ENCODE measurements at regions not wholly inside any gene's neighbourhood (a gene's known extent, or its start where the extent isn't known, plus 50 kb on each side); places are given as distances from the start of the nearest gene placed in this dataset.
A peak's percentile ranks its signal among the peaks of the same experiment; 100 is the strongest.
"Not testable (repeated sequence)": the region's sequence is repeated elsewhere in the genome, so short reads cannot be mapped to it uniquely, and the experiment has no call there.

- not testable (repeated sequence) for H3K4me3 Mint-ChIP-seq, H3K9me3 Mint-ChIP-seq, H3K4me1 Mint-ChIP-seq, ATAC-seq, H3K27me3 Mint-ChIP-seq, DNase-seq, H3K27ac Mint-ChIP-seq
Measured at GRCh38 chr5:34096033-34096432, 53.0 kb upstream of the C1QTNF3 start.

DNA sequence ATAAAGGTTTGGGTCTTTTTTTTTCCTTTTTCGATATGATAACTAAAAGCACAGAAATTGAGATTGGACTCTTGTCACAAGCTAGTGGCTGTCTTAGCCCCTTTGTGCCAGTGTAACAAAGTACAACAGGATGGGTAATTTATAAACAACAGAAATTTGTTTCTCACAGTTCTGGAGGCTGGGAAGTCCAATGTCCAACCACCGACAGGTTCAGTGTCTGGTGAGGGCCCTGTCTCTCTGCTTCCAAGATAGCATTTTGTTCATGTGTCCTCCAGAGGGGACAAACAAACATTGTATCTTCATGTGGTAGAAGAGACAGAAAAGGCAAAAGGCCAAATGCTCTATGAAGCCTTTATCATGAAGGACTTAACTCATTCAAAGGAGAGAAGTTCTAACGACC, 56.9 kb upstream of the C1QTNF3 start:
- not testable (repeated sequence) for ATAC-seq, H3K27ac Mint-ChIP-seq, H3K4me1 Mint-ChIP-seq, H3K4me3 Mint-ChIP-seq, H3K27me3 Mint-ChIP-seq, DNase-seq, H3K9me3 Mint-ChIP-seq

GRCh38 chr5:34101567-34101966, 58.6 kb upstream of the C1QTNF3 start:
- not testable (repeated sequence) for DNase-seq, ATAC-seq, H3K4me3 Mint-ChIP-seq, H3K27ac Mint-ChIP-seq, H3K4me1 Mint-ChIP-seq, H3K27me3 Mint-ChIP-seq, H3K9me3 Mint-ChIP-seq

- not testable (repeated sequence) for H3K4me1 Mint-ChIP-seq, ATAC-seq, DNase-seq, H3K4me3 Mint-ChIP-seq, H3K27ac Mint-ChIP-seq, H3K9me3 Mint-ChIP-seq, H3K27me3 Mint-ChIP-seq
Measured at GRCh38 chr5:34108897-34109296, 65.9 kb upstream of the C1QTNF3 start.

- not testable (repeated sequence) for H3K9me3 Mint-ChIP-seq, ATAC-seq, DNase-seq, H3K4me1 Mint-ChIP-seq, H3K27ac Mint-ChIP-seq, H3K27me3 Mint-ChIP-seq, H3K4me3 Mint-ChIP-seq
Measured at GRCh38 chr5:34124280-34124679, 81.3 kb upstream of the C1QTNF3 start.

DNA sequence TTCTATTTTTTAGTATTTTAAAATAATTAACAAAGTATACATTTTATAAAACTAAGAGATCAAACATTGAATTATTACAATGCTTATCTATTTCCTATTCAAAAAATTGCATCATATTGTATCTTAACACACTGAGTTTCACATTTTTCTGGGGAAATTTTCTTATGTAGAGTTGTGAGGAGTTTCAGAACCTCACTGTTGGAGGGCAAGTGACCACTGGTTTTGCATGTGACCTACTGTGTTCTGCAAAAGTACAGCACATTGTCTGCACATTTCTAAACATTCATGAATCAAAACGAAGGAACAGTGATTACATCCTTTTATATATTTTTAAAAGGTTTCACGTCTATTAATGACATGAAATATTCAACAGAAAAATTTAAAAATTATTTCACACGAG, 82.3 kb upstream of the C1QTNF3 start:
- not testable (repeated sequence) for DNase-seq, H3K27ac Mint-ChIP-seq, ATAC-seq, H3K4me1 Mint-ChIP-seq, H3K27me3 Mint-ChIP-seq, H3K4me3 Mint-ChIP-seq, H3K9me3 Mint-ChIP-seq

DNA sequence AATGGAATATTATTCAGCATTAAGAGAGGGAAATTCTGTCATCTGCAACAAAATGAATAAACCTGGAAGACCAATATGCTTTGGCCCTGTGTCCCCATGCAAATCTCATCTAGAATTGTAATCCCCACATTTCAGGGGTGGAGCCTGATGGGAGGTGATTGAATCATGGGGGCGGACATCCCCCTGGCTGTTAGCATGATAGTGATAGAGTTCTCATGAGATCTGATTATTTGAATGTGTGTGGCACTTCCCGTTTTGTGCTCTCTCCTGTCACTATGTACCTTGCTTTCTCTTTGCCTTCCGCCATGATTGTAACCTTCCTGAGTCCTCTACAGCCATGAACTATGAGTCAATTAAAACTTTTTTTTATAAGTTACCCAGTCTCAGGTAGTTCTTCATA, 83.7 kb upstream of the C1QTNF3 start:
- H3K27ac Mint-ChIP-seq, H3K4me1 Mint-ChIP-seq, ATAC-seq, H3K4me3 Mint-ChIP-seq, H3K27me3 Mint-ChIP-seq, DNase-seq, H3K9me3 Mint-ChIP-seq: not testable (repeated sequence)

GRCh38 chr5:34127818-34128217, 84.8 kb upstream of the C1QTNF3 start:
- DNase-seq, H3K27me3 Mint-ChIP-seq, H3K4me1 Mint-ChIP-seq, H3K4me3 Mint-ChIP-seq, H3K9me3 Mint-ChIP-seq, ATAC-seq, H3K27ac Mint-ChIP-seq: not testable (repeated sequence)

GRCh38 chr5:34128890-34129289, 85.9 kb upstream of the C1QTNF3 start:
- H3K27me3 Mint-ChIP-seq, H3K4me3 Mint-ChIP-seq, DNase-seq, H3K27ac Mint-ChIP-seq, H3K9me3 Mint-ChIP-seq, H3K4me1 Mint-ChIP-seq, ATAC-seq: not testable (repeated sequence)

GRCh38 chr5:34154988-34155387, 112.0 kb upstream of the C1QTNF3 start:
- H3K4me3 Mint-ChIP-seq, H3K27ac Mint-ChIP-seq, DNase-seq, H3K9me3 Mint-ChIP-seq, H3K27me3 Mint-ChIP-seq, ATAC-seq, H3K4me1 Mint-ChIP-seq: not testable (repeated sequence)

- H3K27ac Mint-ChIP-seq, ATAC-seq, H3K4me3 Mint-ChIP-seq, DNase-seq, H3K27me3 Mint-ChIP-seq, H3K4me1 Mint-ChIP-seq, H3K9me3 Mint-ChIP-seq: not testable (repeated sequence)
Measured at GRCh38 chr5:34156703-34157414, 113.8 kb upstream of the C1QTNF3 start.

DNA sequence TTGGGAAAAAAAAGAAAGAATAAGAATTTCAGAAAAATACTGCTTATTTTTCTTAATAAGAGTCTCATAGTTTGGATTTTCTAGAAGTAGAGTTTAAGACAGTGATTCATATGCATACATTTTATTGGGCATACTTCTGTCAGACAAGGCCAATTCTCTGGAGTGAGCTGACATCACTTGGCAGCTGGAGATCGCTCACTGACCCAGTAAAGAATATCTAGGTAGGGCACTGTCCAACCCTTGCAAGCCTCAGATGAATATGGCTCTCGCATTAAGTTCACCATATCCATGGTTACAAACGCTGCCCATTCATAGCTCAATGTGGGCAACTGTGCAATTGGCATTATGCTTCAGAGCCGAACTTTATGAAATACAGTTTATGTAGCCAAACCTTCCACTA, 117.9 kb upstream of the C1QTNF3 start:
- H3K9me3 Mint-ChIP-seq, H3K4me1 Mint-ChIP-seq, H3K27ac Mint-ChIP-seq, H3K27me3 Mint-ChIP-seq, ATAC-seq, H3K4me3 Mint-ChIP-seq, DNase-seq: not testable (repeated sequence)

DNA sequence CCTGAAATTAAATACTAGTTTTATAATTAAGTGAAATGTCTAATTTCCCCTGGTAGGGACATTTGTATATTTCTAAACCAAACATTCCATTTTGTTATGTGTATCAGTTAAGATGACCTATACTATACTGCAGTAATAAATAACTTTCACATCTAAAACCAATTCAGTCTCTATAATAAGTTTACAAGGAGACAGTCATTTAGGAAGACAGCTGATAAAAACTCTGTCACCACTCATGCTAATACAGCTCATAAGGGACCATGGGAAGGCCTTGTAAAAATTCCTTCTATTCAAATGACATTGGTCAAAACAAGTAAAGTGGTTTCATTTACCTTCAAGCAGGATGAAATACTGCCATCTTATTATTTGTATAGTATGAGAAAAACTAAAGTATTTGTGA, 128.4 kb upstream of the C1QTNF3 start:
- ATAC-seq, H3K9me3 Mint-ChIP-seq, DNase-seq: not testable (repeated sequence)

DNA sequence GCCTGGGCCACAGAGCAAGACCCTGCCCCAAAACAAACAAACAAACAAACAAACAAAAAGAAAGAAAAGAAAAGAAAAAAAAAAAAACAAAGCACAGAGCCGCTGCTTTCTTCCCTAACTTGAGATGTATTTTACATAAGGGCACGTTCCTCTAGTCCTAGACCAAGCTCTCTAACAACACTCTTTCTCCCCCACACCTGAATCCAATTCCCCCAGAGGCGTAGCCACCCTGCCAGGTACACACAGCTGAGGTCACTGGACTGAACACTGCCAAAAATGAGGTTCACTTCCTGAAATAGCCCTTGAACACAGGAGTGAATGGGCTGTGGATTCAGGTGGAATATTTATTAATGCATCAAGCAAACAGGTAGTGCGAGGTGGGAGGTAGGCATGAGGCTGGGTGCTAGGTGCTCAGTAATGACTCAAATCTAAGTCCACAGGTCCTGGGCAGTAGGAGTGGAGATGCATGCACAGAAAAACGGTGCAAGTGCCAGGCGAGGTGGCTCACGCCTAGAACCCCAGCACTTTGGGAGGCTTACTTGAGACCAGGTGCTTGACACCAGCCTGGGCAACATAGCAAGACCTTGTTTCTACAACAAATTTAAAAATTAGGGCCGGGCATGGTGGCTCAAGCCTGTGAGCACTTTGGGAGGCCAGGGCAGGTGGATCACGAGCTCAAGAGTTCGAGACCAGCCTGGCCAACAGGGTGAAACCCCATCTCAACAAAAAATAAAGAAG, 136.6 kb upstream of the C1QTNF3 start:
- H3K27me3 Mint-ChIP-seq, ATAC-seq, H3K9me3 Mint-ChIP-seq, H3K4me1 Mint-ChIP-seq, DNase-seq, H3K4me3 Mint-ChIP-seq: not testable (repeated sequence)
- H3K27ac Mint-ChIP-seq = peak overlapping the region in 1 of 2 donors; percentile 20

More for the DNA sequence above, 128.4 kb upstream of the C1QTNF3 start:
- not testable (repeated sequence) for H3K27me3 Mint-ChIP-seq, H3K4me1 Mint-ChIP-seq, H3K4me3 Mint-ChIP-seq, H3K27ac Mint-ChIP-seq

GRCh38 chr5:34180225-34180624, 137.2 kb upstream of the C1QTNF3 start:
- DNase-seq, H3K9me3 Mint-ChIP-seq, H3K27me3 Mint-ChIP-seq, H3K4me1 Mint-ChIP-seq, ATAC-seq, H3K4me3 Mint-ChIP-seq, H3K27ac Mint-ChIP-seq: not testable (repeated sequence)

GRCh38 chr5:34180940-34181614, 138.1 kb upstream of the C1QTNF3 start:
- not testable (repeated sequence) for H3K4me3 Mint-ChIP-seq, DNase-seq, H3K27me3 Mint-ChIP-seq, H3K9me3 Mint-ChIP-seq, H3K4me1 Mint-ChIP-seq, ATAC-seq
- peak overlapping the region; percentile 29 to 60 for H3K27ac Mint-ChIP-seq

Measured in stimulated activated naive CD8-positive, alpha-beta T cell treated with anti-CD3 and anti-CD28 coated beads, Interleukin-15, amount 100 ng/mL, for 72 hours (primary cell).